ENCODE measurements at regions not wholly inside any gene's neighbourhood (a gene's known extent, or its start where the extent isn't known, plus 50 kb on each side); places are given as distances from the start of the nearest gene placed in this dataset.

GRCh38 chr16:49216593-49216992 is 65.0 kb downstream of the CBLN1 start:
- no peak for DNase-seq (ENCODE audit: low read depth in 2 of 2)

GRCh38 chr16:49213594-49213993 is 68.0 kb downstream of the CBLN1 start:
- DNase-seq (ENCODE audit: low read depth in 2 of 2): no peak

GRCh38 chr16:49204191-49204590 is 77.4 kb downstream of the CBLN1 start:
- DNase-seq (ENCODE audit: low read depth in 2 of 2): no peak

- no peak for DNase-seq (ENCODE audit: low read depth in 2 of 2)
Measured at GRCh38 chr16:49203361-49203760, 78.3 kb downstream of the CBLN1 start.

- no peak for DNase-seq (ENCODE audit: low read depth in 2 of 2)
Measured at GRCh38 chr16:49201118-49201517, 80.5 kb downstream of the CBLN1 start.

GRCh38 chr16:49200223-49200820 is 81.3 kb downstream of the CBLN1 start:
- no peak for DNase-seq (ENCODE audit: low read depth in 2 of 2)

- no peak for DNase-seq (ENCODE audit: low read depth in 2 of 2)
Measured at GRCh38 chr16:49195237-49195548, 86.4 kb downstream of the CBLN1 start.

- no peak for DNase-seq (ENCODE audit: low read depth in 2 of 2)
Measured at GRCh38 chr16:49194537-49195236, 87.0 kb downstream of the CBLN1 start.

GRCh38 chr16:49193596-49193995 is 88.0 kb downstream of the CBLN1 start:
- no peak for DNase-seq (ENCODE audit: low read depth in 2 of 2)

GRCh38 chr16:49189286-49189685 is 92.4 kb downstream of the CBLN1 start:
- no peak for DNase-seq (ENCODE audit: low read depth in 2 of 2)

- peak in 1 of 2 donors; percentile 13 for DNase-seq (ENCODE audit: low read depth in 2 of 2)
Measured at GRCh38 chr16:49183911-49184310, 97.7 kb downstream of the CBLN1 start.

GRCh38 chr16:49181791-49182518 is 99.7 kb downstream of the CBLN1 start:
- DNase-seq (ENCODE audit: low read depth in 2 of 2): no peak

GRCh38 chr16:49179714-49180330 is 101.8 kb downstream of the CBLN1 start:
- DNase-seq (ENCODE audit: low read depth in 2 of 2): no peak

GRCh38 chr16:49168126-49168525 is 113.5 kb downstream of the CBLN1 start:
- DNase-seq (ENCODE audit: low read depth in 2 of 2): no peak

GRCh38 chr16:49165025-49165424 is 116.6 kb downstream of the CBLN1 start:
- DNase-seq (ENCODE audit: low read depth in 2 of 2): no peak

- no peak for DNase-seq (ENCODE audit: low read depth in 2 of 2)
Measured at GRCh38 chr16:49161191-49161590, 120.4 kb downstream of the CBLN1 start.

- DNase-seq (ENCODE audit: low read depth in 2 of 2): peak; percentile 36 to 43
Measured at GRCh38 chr16:49158029-49158642, 123.5 kb downstream of the CBLN1 start.

- DNase-seq (ENCODE audit: low read depth in 2 of 2): no peak
Measured at GRCh38 chr16:49150341-49150740, 131.3 kb downstream of the CBLN1 start.

GRCh38 chr16:49148410-49148809 is 133.2 kb downstream of the CBLN1 start:
- no peak for DNase-seq (ENCODE audit: low read depth in 2 of 2)

- DNase-seq (ENCODE audit: low read depth in 2 of 2): no peak
Measured at GRCh38 chr16:49140618-49141017, 141.0 kb downstream of the CBLN1 start.

- DNase-seq (ENCODE audit: low read depth in 2 of 2): no peak
Measured at GRCh38 chr16:49130397-49130796, 151.2 kb downstream of the CBLN1 start.

GRCh38 chr16:49129935-49130334 is 151.7 kb downstream of the CBLN1 start:
- no peak for DNase-seq (ENCODE audit: low read depth in 2 of 2)
